Omental fat pad (tissue), 3 donors: ENCODE measurements at regions not wholly inside any gene's neighbourhood (a gene's known extent, or its start where the extent isn't known, plus 50 kb on each side); places are given as distances from the start of the nearest gene placed in this dataset.

Experiments used
- ATAC-seq: fragments of 150-250 bp; one replicate; pipeline ENCODE4 v1.9.1; 2016; ENCODE audit warnings: mild to moderate bottlenecking, moderate library complexity; ENCODE audit not compliant: low FRiP score
- DNase-seq: peaks from one replicate; pipeline ENCODE4 v3.0.0-alpha.2; 2019; ENCODE audit warnings: low spot score
- TF ChIP-seq, protein P1 (sequence below), 3 donors: fragments of 450-650 bp; IDR thresholded peaks; one replicate each; pipeline ENCODE4 v1.5.1; 2016 to 2017; ENCODE audit warnings: antibody characterized with exemption in 3 of 3, mild to moderate bottlenecking in 3 of 3, moderate library complexity in 2 of 3

DNA sequence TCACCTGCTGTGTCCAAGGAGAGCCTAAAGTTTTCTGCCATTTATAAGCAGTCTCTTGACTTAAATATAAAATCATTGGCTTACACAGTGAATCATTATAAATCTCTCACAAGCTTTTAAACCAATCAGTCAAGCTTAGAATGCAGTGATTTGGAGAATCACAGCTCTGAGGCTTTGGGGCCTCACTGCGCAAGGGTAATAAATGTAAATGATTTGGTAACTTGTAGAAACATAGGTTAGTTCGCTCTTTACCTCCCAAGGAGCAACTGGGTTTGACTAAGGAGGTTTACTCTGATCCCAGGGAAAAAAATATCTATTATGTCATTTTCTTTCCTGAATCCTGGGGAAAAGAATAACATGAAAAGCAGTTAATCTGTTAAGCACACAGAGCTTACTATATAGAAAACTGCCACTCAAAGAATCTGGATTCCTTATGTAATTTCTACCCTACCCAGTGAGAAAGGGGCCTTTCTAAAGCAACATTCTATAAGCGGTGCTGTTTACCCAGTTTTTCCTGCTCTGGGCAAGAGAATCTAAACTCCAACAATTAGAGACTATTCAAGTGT is 128.2 kb downstream of the MZT1 start:
- ATAC-seq: no peak
- DNase-seq: no peak
- TF ChIP-seq, protein P1, sequence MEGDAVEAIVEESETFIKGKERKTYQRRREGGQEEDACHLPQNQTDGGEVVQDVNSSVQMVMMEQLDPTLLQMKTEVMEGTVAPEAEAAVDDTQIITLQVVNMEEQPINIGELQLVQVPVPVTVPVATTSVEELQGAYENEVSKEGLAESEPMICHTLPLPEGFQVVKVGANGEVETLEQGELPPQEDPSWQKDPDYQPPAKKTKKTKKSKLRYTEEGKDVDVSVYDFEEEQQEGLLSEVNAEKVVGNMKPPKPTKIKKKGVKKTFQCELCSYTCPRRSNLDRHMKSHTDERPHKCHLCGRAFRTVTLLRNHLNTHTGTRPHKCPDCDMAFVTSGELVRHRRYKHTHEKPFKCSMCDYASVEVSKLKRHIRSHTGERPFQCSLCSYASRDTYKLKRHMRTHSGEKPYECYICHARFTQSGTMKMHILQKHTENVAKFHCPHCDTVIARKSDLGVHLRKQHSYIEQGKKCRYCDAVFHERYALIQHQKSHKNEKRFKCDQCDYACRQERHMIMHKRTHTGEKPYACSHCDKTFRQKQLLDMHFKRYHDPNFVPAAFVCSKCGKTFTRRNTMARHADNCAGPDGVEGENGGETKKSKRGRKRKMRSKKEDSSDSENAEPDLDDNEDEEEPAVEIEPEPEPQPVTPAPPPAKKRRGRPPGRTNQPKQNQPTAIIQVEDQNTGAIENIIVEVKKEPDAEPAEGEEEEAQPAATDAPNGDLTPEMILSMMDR (IDR thresholded peaks at IDR 0.05): no peak

DNA sequence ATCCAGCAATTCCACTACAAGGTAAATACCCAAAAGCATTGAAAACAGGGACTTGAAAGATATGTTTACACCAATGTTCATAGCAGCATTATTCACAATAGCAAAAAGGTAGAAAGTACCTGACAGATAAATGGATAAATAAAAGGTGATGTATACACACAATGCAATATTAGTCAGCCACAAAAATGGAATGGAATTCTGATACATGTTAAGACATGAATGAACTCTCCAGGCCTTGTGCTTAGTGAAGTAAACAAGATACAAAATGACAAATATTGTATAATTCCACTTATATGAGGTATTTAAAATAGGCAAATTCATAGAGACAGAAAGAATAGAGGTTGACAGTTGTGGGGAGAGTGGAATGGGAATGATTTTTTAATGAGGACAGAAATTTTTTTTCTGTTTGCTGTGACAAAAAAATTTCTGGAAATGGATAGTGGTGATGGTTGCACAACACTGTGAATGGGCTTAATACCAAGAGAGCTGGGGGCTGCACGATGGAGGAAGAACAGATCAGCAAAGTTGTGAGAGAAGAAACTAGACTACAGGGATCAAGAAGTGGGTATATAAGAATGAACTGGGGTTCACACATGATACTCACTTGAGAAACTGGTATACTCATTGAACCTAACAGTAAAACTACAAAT is 137.2 kb downstream of the MZT1 start:
- ATAC-seq: no peak
- DNase-seq: no peak
- TF ChIP-seq, protein P1 (IDR thresholded peaks at IDR 0.05): no peak

DNA sequence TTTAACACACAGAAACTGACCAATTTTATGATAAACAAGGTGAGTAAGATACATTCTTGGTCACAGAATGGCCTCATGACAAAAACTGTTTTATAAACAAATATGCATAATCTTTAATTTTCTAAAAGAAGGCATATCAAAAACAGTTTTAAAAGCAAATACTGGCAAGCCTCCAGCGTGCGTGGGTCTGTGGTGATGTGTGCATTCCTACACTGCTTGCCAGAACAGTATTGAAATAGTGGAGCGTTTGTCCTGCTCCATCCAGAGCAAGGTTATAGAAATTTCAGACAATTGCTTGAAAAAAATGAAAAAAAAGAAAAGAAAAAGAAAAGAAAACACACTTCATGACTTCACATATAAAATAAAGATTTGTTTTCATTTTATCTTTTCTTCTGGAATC is 140.9 kb downstream of the MZT1 start:
- DNase-seq: no peak
- TF ChIP-seq, protein P1 (IDR thresholded peaks at IDR 0.05): no peak
- no peak for ATAC-seq

- no peak for ATAC-seq
- TF ChIP-seq, protein P1 (IDR thresholded peaks at IDR 0.05): no peak
These were observed 142.2 kb downstream of the MZT1 start for GRCh38 chr13:72585254-72585653.

GRCh38 chr13:72571191-72571590 is 156.2 kb downstream of the MZT1 start:
- ATAC-seq (no peak), DNase-seq (no peak)
- TF ChIP-seq, protein P1 (IDR thresholded peaks at IDR 0.05): no peak

More at GRCh38 chr13:72585254-72585653, 142.2 kb downstream of the MZT1 start:
- DNase-seq: no peak

DNA sequence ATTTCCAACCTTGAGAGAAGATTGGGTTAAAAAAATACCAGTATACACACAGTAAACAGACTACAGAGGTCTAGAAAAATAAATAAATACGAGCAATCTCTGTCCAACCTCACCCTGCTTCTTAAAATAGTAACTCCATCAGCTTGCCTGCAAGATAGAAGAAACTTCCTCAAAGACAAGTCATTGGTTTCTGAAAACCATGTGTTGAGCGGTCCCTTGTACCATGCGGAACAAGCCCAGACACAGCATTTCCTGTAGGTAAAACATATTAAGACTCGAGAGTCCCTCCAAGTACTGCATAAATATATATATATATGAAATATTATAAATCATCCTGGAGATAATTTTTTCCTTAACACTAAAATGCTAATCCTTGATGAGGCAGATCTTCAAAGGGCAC is 157.4 kb downstream of the MZT1 start:
- ATAC-seq (no peak), DNase-seq (no peak)
- TF ChIP-seq, protein P1 (IDR thresholded peaks at IDR 0.05): no peak

- ATAC-seq (no peak), DNase-seq (no peak)
- TF ChIP-seq, protein P1 (IDR thresholded peaks at IDR 0.05): no peak
These were observed 159.9 kb downstream of the MZT1 start for GRCh38 chr13:72567566-72567965.
